SK-N-SH treated with all-trans-retinoic acid at 6 μM for 48 hours (cell line): ENCODE measurements at regions not wholly inside any gene's neighbourhood (a gene's known extent, or its start where the extent isn't known, plus 50 kb on each side); places are given as distances from the start of the nearest gene placed in this dataset.

Source experiments
- ESRRG ChIP-seq: fragments of 250-450 bp; sonication (Bioruptor Pico); IDR thresholded peaks from 2 replicates; pipeline ENCODE4 v1.6.1; 2021; ENCODE audit warnings: mild to moderate bottlenecking
- ISL1 ChIP-seq: fragments of 250-450 bp; sonication (Bioruptor Pico); IDR thresholded peaks from 2 replicates; pipeline ENCODE4 v2.1.2; 2022; ENCODE audit warnings: mild to moderate bottlenecking, moderate library complexity
- OSR1 ChIP-seq: fragments of 250-450 bp; sonication (Bioruptor Pico); IDR thresholded peaks from 2 replicates; pipeline ENCODE4 v1.8.0; 2022; ENCODE audit warnings: moderate library complexity, mild to moderate bottlenecking, inconsistent platforms
- PATZ1 ChIP-seq: fragments of 250-450 bp; sonication (Bioruptor Pico); IDR thresholded peaks from 2 replicates; pipeline ENCODE4 v1.8.0; 2020; ENCODE audit warnings: mild to moderate bottlenecking, moderate library complexity, borderline replicate concordance
- PPARA ChIP-seq: fragments of 250-450 bp; sonication (Bioruptor Pico); IDR thresholded peaks from 2 replicates; pipeline ENCODE4 v1.5.0; 2020; ENCODE audit warnings: mild to moderate bottlenecking, borderline replicate concordance
- RARB ChIP-seq: fragments of 250-450 bp; sonication (Bioruptor Pico); IDR thresholded peaks from 2 replicates; pipeline ENCODE4 v1.8.0; 2021; ENCODE audit warnings: mild to moderate bottlenecking, moderate library complexity
- SNAI2 ChIP-seq: fragments of 250-450 bp; sonication (Bioruptor Pico); IDR thresholded peaks from 2 replicates; pipeline ENCODE4 v1.5.0; 2020; ENCODE audit warnings: mild to moderate bottlenecking, moderate library complexity
- TCF4 ChIP-seq: fragments of 250-450 bp; sonication (Bioruptor Pico); IDR thresholded peaks from 2 replicates; pipeline ENCODE4 v1.8.0; 2021; ENCODE audit warnings: mild to moderate bottlenecking, moderate library complexity, borderline replicate concordance
- TSHZ2 ChIP-seq: fragments of 250-450 bp; sonication (Bioruptor Pico); IDR thresholded peaks from 2 replicates; pipeline ENCODE4 v1.5.0; 2020; ENCODE audit warnings: mild to moderate bottlenecking, moderate library complexity
- ZC3H10 ChIP-seq: fragments of 250-450 bp; sonication (Bioruptor Pico); IDR thresholded peaks from 2 replicates; pipeline ENCODE4 v1.5.1; 2021; ENCODE audit warnings: mild to moderate bottlenecking, moderate library complexity
- ZFP30 ChIP-seq: fragments of 450-650 bp; formaldehyde crosslinking; IDR thresholded peaks from 2 replicates; pipeline ENCODE4 v1.5.0; 2022; ENCODE audit warnings: mild to moderate bottlenecking, moderate library complexity
- ZNF70 ChIP-seq: fragments of 450-650 bp; formaldehyde crosslinking; IDR thresholded peaks from 2 replicates; pipeline ENCODE4 v1.5.0; 2020; ENCODE audit warnings: mild to moderate bottlenecking, moderate library complexity
- ZNF8 ChIP-seq: fragments of 450-650 bp; formaldehyde crosslinking; IDR thresholded peaks from 2 replicates; pipeline ENCODE4 v1.5.0; 2020; ENCODE audit warnings: mild to moderate bottlenecking, moderate library complexity

- TF ChIP-seq PPARA: no peak
- no peak for TF ChIP-seq ZFP30 (CRISPR knock-in tag)
- no peak for TF ChIP-seq ESRRG
- TF ChIP-seq ZC3H10 (CRISPR knock-in tag): no peak
- no peak for TF ChIP-seq ZNF70
- TF ChIP-seq PATZ1 (CRISPR knock-in tag): no peak
- no peak for TF ChIP-seq RARB (CRISPR knock-in tag)
- no peak for TF ChIP-seq SNAI2 (CRISPR knock-in tag)
- TF ChIP-seq TCF4 (CRISPR knock-in tag): no peak
- TF ChIP-seq OSR1: no peak
- no peak for TF ChIP-seq ZNF8 (CRISPR knock-in tag)
- TF ChIP-seq TSHZ2 (CRISPR knock-in tag): no peak
- TF ChIP-seq ISL1 (CRISPR knock-in tag): no peak
Measured at GRCh38 chr14:101435546-101435945, 125.7 kb upstream of the DIO3 start.
